ENCODE measurements at regions not wholly inside any gene's neighbourhood (a gene's known extent, or its start where the extent isn't known, plus 50 kb on each side); places are given as distances from the start of the nearest gene placed in this dataset.

GRCh38 chr12:131290255-131290959 lies 336.7 kb downstream of the ADGRD1 start:
- no peak for TF ChIP-seq CTBP1 (IDR thresholded peaks at IDR 0.05; ENCODE audit: borderline replicate concordance)
- no peak for TF ChIP-seq SP1 (IDR thresholded peaks at IDR 0.05)
- TF ChIP-seq FOXA1 (IDR thresholded peaks at IDR 0.05), result no peak
- TF ChIP-seq FOXM1 (IDR thresholded peaks at IDR 0.05; ENCODE audit: borderline replicate concordance), result no peak
- TF ChIP-seq ELF4 (IDR thresholded peaks at IDR 0.05), result no peak
- TF ChIP-seq NFRKB (IDR thresholded peaks at IDR 0.05), result no peak
- no peak for TF ChIP-seq TARDBP (IDR thresholded peaks at IDR 0.05)
- no peak for TF ChIP-seq BHLHE40 (IDR thresholded peaks at IDR 0.05; ENCODE audit: borderline replicate concordance)
- TF ChIP-seq ZNF384 (IDR thresholded peaks at IDR 0.05), result no peak
- no peak for TF ChIP-seq LEF1 (IDR thresholded peaks at IDR 0.05; ENCODE audit: borderline replicate concordance)
- no peak for TF ChIP-seq SUZ12 (IDR thresholded peaks at IDR 0.05)
- TF ChIP-seq HDGF (IDR thresholded peaks at IDR 0.05; ENCODE audit: borderline replicate concordance), result no peak
- TF ChIP-seq FOXK2 (IDR thresholded peaks at IDR 0.05), result no peak
- no peak for TF ChIP-seq L3MBTL2 (conservative IDR thresholded peaks at IDR 0.05)
